ENCODE measurements at regions not wholly inside any gene's neighbourhood (a gene's known extent, or its start where the extent isn't known, plus 50 kb on each side); places are given as distances from the start of the nearest gene placed in this dataset.
A peak's percentile ranks its signal among the peaks of the same experiment; 100 is the strongest.
"Not testable (repeated sequence)": the region's sequence is repeated elsewhere in the genome, so short reads cannot be mapped to it uniquely, and the experiment has no call there.

GRCh38 chr5:53219174-53219573 is 109.6 kb upstream of the MOCS2 start:
- DNase-seq (ENCODE audit: low read depth), result no peak

GRCh38 chr5:53219610-53220009 is 110.1 kb upstream of the MOCS2 start:
- no peak for DNase-seq (ENCODE audit: low read depth)

- DNase-seq (ENCODE audit: low read depth), result no peak
Measured at GRCh38 chr5:53233645-53234405, 124.3 kb upstream of the MOCS2 start.

DNA sequence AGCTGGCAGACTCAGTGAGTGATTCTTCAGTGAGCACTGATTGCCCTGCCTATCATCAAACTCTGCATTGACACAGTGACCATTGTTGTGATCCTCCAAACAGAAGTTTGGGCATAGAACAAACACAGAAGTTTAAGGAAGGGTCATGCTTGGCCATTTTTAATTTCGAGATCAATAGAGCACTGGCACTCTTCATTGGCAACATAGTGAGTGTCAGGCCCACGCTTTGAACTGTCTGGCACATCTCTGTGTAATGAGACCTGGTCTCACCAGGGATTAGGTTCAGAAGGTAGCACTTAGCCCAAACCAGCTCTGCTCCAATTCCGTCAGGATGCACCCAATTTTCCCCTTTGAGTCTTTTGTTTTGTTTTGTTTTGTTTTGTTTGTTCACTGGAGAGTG is 127.1 kb upstream of the MOCS2 start:
- no peak for DNase-seq (ENCODE audit: low read depth)

GRCh38 chr5:53237876-53238275 is 128.3 kb upstream of the MOCS2 start:
- DNase-seq (ENCODE audit: low read depth), result no peak

DNA sequence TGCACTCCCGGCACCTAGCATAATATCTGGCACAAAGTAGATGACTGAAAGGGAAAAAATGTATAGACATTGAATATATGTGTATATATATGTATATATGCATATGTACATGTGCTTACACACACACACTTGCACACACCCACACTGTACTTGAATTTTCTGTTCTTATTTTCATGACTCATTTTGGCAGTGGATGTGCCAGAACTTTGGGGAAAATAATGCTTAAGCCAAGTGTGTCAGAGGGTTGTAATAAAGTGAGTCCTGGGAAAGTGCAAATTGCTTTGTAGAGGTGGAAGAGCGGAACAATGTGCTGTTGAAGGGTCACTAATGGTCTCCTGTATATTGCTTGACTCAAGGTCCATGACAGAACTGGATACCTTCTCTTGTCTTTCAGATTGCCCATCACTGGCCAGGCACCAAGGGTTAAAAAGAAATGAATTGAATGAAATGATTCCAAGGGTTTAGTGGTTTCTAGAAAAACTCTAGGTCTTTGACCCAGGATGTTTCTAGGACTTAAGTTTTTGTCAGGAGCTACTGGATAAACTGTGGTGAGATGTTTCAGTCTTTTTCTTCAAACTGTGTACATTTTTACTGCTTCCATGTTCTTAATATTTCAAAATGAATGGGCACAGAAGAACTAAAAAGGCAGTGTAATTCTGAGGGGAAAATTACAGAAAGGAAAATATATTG is 129.9 kb upstream of the MOCS2 start:
- DNase-seq (ENCODE audit: low read depth), result no peak

DNA sequence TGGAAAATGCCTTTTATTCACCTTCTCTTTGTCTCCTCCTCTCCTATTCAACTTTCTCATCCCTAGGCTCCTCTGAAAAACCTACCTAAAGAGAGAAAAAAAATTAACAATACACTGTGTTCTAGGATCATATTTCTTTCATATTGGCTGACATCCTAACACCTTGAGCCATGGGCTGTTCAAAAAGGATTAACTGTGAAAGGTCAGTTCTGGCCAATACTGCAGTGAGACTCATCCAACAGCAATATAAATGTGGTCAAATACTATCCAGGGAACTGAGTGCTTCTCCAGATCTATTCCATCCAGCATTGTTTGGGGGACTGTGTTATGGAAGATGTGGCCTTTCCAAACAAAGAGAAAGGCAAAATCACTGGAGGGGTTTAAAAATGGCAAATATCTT is 131.1 kb upstream of the MOCS2 start:
- DNase-seq (ENCODE audit: low read depth), result no peak

GRCh38 chr5:53241572-53241971 is 132.0 kb upstream of the MOCS2 start:
- no peak for DNase-seq (ENCODE audit: low read depth)

DNA sequence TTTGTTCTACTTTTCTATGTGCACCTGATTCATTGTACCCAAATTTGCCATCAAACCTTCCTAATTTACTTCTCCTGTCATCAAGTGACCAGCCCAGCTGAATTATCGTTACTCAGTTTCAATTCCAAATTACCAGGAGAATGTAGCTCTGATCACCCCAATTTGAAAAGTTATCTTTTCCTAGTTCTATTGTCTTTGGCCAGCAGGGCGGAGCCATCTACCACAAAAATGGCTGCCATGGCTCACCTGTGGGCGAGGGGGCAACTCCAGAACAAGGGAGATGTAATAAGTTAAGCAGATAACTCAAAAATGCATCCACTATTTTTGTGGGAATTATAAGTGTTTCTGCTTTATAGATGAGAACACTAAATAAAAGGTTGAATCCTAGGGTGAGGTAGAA is 133.8 kb upstream of the MOCS2 start:
- DNase-seq (ENCODE audit: low read depth), result no peak

DNA sequence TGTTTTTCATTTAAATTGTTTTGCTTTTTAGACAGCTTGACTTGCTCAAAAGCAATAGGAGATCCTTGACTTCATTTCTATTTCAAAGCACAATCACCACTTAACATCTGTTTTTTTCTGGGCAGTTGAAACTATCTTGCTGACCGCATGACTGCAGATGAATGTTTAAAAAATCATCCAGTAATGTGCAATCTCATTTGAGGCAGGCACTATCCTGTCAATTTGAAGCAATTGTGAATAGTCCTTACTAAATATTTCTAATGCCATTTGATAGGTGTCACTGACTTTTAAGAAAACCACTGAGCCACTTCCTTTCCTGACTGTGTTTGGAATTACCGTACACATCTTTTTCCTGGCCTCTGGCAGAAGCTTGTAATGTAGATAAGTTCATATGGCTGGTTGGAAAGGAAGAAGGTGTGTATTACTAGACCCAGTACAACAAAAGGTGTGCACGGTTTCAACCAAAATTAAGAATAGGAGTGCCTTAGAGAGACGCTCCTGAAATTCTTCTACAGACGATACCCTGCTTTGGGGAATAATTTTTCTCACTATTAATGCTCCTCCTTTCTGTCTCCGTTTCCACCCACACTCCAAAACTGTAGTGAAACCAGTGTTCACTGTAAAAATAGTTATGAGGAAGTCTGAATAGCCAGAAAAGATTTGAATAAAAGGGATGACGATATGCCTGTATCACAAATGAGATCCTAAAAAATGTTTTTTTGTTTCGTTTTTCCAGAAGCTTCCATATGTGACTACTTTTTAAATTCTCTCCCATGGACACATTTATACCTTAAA is 136.7 kb upstream of the MOCS2 start:
- peak; percentile 43 for DNase-seq (ENCODE audit: low read depth)

- DNase-seq (ENCODE audit: low read depth), result no peak
Measured at GRCh38 chr5:53249529-53250200, 140.1 kb upstream of the MOCS2 start.

DNA sequence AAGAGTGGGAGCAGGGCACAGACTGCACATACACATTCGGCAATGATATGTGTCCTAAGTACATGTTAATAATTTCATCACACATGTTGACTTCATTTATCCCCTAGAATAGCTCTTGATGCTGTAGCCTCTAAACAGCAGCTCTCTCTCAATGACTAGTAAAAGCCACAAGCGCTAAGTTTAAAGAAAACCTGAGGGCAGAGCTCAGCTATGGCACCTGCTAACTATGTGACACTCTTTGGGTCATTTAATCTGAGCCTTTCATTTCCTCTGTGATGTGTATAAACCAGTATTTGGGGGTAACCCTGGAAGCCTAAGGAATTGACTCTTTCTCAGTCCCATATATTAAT is 140.6 kb upstream of the MOCS2 start:
- DNase-seq (ENCODE audit: low read depth), result no peak

DNA sequence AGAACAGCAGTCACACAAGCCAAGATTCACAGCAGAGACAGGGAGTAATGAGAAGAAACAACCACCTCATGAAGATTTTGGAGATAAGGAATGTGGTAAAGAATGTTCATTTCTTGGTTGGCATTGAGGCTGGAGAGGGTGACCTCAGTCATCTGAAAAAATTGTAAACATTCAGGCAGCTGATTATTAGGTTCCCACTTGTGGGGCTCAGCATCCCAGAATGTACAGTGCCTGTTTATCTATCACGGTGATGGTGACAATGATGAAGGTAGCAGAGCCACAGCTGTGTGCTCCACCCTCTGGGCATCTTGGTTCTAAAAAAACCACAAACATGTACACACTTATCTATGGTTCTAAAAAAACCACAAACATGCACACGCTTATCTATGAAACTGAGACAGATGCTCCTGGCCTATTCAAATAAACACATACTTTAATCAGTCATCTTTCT is 143.9 kb upstream of the MOCS2 start:
- peak; percentile 46 for DNase-seq (ENCODE audit: low read depth)

DNA sequence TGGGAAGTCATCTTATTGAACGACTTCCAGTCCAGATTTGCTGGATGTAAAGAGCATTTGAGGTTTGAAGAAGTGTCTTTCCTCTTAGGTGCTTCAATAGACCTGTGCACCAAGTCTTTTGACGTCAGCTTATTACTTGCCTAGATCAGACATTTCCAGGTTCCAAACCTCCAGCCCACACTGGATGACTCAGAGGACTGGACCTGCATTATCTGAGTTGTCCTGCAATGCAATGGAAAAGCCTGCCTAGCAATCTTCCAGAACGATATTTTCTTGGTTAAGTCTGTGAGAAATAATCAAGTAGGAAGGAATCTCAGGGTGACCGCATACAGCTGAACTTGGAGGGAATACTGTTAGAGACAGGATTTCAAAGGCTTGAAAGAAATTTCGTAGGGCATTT is 147.2 kb upstream of the MOCS2 start:
- DNase-seq (ENCODE audit: low read depth), result no peak

- DNase-seq (ENCODE audit: low read depth), result no peak
Measured at GRCh38 chr5:53257806-53258373, 148.3 kb upstream of the MOCS2 start.

- DNase-seq (ENCODE audit: low read depth), result no peak
Measured at GRCh38 chr5:53259176-53259575, 149.6 kb upstream of the MOCS2 start.

DNA sequence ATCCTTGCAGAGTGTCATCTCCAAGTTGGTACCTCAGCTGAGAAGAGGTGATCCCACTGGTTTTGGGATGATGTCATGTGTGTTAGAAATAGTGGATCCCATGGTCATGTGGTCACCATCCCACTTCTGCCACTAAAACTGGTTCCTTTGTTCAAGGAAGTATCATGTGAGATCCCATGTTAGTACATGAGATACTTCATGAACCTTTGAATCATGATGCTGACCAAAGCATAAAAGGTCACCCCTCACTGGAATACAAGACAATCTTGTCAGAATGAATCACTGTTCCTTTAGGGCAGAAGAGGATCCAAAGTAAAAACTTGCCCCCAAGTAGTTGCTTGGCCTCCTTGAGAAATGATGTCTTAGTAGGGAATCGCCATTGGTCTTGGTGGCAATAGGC is 150.9 kb upstream of the MOCS2 start:
- no peak for DNase-seq (ENCODE audit: low read depth)

DNA sequence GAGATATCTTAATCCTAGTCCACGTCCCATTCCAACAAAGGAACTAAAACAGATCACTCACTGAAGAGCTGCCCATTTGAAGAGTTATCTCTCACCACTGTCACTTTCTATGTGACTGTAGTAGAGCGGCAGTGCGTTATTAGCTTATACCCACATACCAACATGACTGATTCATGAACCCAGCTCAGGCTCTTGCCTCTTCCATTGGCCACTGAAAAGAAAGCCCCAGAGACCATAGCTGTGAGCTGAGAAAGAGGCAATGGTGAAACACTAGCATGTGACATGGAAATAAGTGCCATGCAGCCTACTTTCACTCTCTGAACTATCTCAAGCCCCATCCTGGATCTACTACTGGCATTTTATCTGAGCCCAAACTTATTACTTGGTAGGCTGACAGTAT is 151.7 kb upstream of the MOCS2 start:
- DNase-seq (ENCODE audit: low read depth), result no peak

DNA sequence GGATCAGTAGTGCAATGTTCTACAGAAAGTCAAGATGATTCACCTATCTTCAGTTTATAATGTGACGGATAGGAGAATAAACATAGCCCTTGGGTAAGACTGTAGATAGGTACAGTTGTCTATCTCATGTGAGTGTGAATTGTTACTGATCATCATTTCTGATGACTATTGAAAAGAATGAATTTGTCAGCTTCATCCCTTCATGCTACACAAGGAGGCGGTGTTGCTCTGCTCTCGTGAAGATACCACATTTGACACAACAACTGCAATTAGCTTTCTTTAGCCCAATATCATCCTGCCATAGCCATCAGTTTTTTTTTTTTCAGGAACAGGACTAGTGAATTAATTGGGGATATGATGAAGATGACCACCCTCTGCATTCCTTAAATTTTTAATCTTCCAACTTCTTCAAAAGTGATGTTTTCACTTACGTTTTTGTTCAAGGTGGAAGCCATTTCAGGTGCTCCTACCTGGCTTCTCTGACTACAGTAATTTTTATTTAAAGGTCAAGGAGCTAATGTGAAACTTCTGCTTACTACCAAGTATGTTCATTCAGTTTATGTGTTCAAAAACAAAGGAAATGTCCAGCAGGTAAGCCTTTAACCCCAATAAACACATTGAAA is 152.9 kb upstream of the MOCS2 start:
- no peak for DNase-seq (ENCODE audit: low read depth)

DNA sequence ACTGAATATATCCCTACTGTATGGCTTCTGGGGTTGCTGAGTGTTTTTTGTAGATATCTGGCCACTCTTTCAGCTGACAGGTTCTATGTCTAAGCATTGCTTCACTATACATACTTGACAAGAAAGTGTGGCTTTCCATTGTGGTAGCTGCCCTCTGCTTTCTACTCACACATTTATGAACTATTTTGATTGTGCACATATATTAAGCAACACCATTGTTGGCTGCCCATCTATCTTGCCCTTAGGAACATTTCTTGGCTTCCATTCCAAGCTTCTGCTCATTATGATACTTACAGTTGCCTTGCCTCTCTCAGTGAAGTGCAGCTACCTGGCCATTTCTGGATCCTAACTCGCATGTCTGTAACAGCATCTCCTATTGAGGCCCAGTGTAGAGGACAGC is 153.6 kb upstream of the MOCS2 start:
- no peak for DNase-seq (ENCODE audit: low read depth)

DNA sequence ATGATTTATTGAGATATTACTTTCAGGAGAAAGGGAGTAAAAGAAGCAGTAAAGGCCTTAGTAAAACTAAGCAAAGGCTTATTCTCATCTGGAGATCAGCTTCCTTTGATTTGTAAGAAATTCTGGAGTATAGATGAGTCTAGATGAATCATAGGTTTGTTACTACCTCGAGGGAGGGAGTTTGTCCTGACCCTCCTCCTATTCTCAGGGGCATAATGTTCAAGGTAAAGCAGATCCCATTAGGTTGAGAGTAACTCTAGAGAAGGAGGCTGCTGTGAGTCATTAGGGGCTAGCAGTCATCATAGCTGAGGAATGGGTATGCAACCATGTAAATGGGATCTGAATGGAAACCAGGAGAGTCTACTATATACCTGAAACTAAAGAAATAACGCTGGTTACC is 155.5 kb upstream of the MOCS2 start:
- DNase-seq (ENCODE audit: low read depth), result no peak

DNA sequence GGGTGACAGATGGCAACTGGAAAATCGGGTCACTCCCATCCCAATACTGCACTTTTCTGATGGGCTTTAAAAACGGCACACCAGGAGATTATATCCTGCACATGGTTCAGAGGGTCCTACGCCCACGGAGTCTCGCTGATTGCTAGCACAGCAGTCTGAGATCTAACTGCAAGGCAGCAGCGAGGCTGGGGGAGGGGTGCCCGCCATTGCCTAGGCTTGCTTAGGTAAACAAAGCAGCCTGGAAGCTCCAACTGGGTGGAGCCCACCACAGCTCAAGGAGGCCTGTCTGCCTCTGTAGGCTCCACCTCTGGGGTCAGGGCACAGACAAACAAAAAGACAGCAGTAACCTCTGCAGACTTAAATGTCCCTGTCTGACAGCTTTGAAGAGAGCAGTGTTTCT is 158.7 kb upstream of the MOCS2 start:
- not testable (repeated sequence) for DNase-seq (ENCODE audit: low read depth)
